Common myeloid progenitor, CD34-positive (primary cell): ENCODE measurements at regions not wholly inside any gene's neighbourhood (a gene's known extent, or its start where the extent isn't known, plus 50 kb on each side); places are given as distances from the start of the nearest gene placed in this dataset.

ENCODE experiments used
- CTCF ChIA-PET: fragments of 350-600 bp; sonication (Branson Sonifier 250); formaldehyde crosslinking; loops from one replicate; lab custom pipeline; 2021; ENCODE audit warnings: antibody characterized with exemption; lab: Charles Lee
- POLR2A ChIA-PET: fragments of 350-600 bp; sonication (Branson Sonifier 250); formaldehyde crosslinking; loops from one replicate; lab custom pipeline; 2021; ENCODE audit warnings: antibody characterized with exemption; lab: Charles Lee
- DNase-seq, 3 donors: peaks; one replicate each; pipeline versions ENCODE4 v3.0.0 to v3.0.0-alpha.2; 2013
- H3K27ac ChIP-seq, 2 experiments: 1 replicate in 1 of 2; 2 replicates in 1 of 2; pipeline ENCODE4 v1.7.0; 2013; ENCODE audit warnings: inconsistent platforms in 2 of 2, low read length in 2 of 2, mild to moderate bottlenecking in 2 of 2, low read depth in 1 of 2, moderate library complexity in 1 of 2; ENCODE audit not compliant: severe bottlenecking in 2 of 2, insufficient read depth in 1 of 2, poor library complexity in 1 of 2
- H3K27me3 ChIP-seq, 5 experiments: replicated peaks in 2 of 5; 1 replicate in 3 of 5; 2 replicates in 2 of 5; pipeline versions ENCODE4 v1.6.1 to v1.7.0; 2013; ENCODE audit warnings: low read length in 4 of 5, mild to moderate bottlenecking in 2 of 5, moderate library complexity in 2 of 5, inconsistent platforms in 1 of 5; ENCODE audit not compliant: insufficient read depth in 5 of 5, control insufficient read depth in 4 of 5
- H3K36me3 ChIP-seq, 4 experiments: 1 replicate in 2 of 4; 2 replicates in 2 of 4; pipeline versions ENCODE4 v1.6.1 to v1.7.0; 2013; ENCODE audit warnings: low read length in 3 of 4, control low read depth in 1 of 4, mild to moderate bottlenecking in 1 of 4; ENCODE audit not compliant: control insufficient read depth in 4 of 4, insufficient read depth in 4 of 4
- H3K4me1 ChIP-seq, 4 experiments: 1 replicate in 3 of 4; 2 replicates in 1 of 4; pipeline versions ENCODE4 v1.6.1 to v1.7.1; 2013; ENCODE audit warnings: low read length in 3 of 4, mild to moderate bottlenecking in 3 of 4, control low read depth in 1 of 4, inconsistent platforms in 1 of 4, moderate library complexity in 1 of 4; ENCODE audit not compliant: control insufficient read depth in 4 of 4, insufficient read depth in 4 of 4; ENCODE audit errors: control extremely low read depth in 1 of 4
- H3K4me3 ChIP-seq, 7 experiments: 1 replicate in 4 of 7; 2 replicates in 3 of 7; pipeline versions ENCODE4 v1.5.1 to v1.7.0; 2013; ENCODE audit warnings: mild to moderate bottlenecking in 7 of 7, low read length in 6 of 7, moderate library complexity in 6 of 7, inconsistent platforms in 2 of 7, low read depth in 2 of 7, control low read depth in 1 of 7; ENCODE audit not compliant: insufficient read depth in 4 of 7, control insufficient read depth in 1 of 7; ENCODE audit errors: extremely low read depth in 1 of 7
- H3K9me3 ChIP-seq, 5 experiments: 1 replicate in 4 of 5; 2 replicates in 1 of 5; pipeline versions ENCODE4 v1.6.1 to v1.7.1; 2013; ENCODE audit warnings: low read length in 4 of 5, mild to moderate bottlenecking in 2 of 5, inconsistent platforms in 1 of 5, low read depth in 1 of 5, moderate library complexity in 1 of 5; ENCODE audit not compliant: control insufficient read depth in 4 of 5, insufficient read depth in 2 of 5; ENCODE audit errors: control extremely low read depth in 1 of 5
- WGBS: methylation state at CpG from one replicate; pipeline ENCODE4 v1.1.5; 2013; ENCODE audit not compliant: insufficient coverage; 5-methylcytosine and 5-hydroxymethylcytosine counted together

DNA sequence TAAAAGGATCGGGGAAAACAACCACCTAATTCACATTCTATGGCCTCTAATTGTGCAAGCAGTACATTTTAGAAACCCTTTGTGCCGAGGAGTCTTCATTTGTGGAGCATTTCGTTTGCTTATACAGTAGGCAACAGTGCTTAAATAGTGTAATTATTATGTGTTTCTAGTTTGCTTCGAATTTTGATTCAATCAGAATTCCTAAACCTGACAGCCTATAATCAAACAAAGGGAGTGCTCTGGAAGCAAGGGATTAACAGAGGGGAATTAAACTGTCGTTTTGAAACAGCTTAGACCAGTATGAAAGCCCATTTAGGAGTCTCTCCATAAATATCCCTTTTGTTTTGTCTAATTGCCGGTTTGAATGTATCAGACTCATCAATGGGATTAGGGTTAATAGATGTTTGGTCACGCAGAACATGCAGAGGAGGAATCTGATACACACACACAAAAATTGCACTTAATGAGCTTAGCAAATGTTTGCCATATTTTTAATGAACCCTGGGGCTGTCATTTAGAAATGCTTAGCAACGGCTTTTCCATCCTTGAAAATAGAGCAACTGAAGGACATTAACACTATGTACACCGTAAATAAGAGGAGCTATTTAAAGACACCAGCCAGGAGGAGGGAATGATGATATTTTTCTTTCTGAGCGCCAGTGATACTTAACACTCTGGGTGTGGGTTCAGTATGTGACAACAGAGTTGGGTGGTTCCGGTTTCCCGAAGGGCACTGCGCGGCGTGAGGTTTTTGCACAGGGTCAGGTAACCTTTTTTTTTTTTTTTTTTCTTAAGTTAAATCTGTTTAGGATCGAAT is 404.7 kb downstream of the TLE4 start:
- no peak for DNase-seq
- Histone ChIP-seq H3K27ac (no peak overlapping the region), H3K4me1 (no peaks in the 10 kb centered on the region), H3K36me3 (no peaks in the 10 kb centered on the region), H3K27me3 (peaks cover 0 to 1% (median 0%) of the 10 kb centered on the region in 5 experiments), H3K9me3 (no peaks in the 10 kb centered on the region), H3K4me3 (no peak overlapping the region)
- CTCF ChIA-PET: no interaction called here
- WGBS: 100% methylated on average over 3 of the region's 16 CpGs
- POLR2A ChIA-PET: interaction anchor here (0.6 kb wide), 1 partner anchor 1678 kb away, joined by 6 read pairs; no protein-coding TSS in a partner anchor

DNA sequence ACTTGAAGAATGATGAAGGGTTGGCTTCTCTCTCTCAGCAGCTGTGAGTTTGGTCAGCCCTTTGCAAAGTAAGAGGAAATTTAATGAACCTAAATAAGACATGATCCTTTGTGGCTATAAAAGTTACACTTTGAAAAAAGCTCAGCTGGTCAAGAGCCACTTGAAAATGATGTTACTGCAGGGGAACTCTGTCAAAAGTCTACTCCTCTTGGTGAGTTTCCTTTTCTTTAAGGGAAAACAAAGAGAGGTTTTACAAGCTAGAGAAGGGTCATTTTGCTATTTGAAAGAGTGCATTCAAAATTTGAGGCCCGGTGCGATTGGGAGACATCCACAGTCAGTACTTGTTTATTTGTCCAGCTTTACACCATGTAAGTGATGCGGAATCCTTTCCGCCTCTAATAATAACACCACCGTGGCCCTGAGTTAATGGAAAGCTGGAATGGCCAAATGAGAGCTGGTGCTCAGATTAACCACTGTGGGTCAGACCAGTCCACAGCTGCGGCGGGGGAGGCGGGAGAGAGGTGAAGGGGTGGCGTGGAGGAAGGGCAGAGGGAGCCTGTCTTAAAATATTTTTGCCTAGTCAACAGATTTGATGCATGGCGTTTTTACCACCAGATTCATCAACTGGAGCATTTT is 404.0 kb downstream of the TLE4 start:
- ChIA-PET CTCF (no interaction called here), POLR2A (no interaction called here)
- no peak for DNase-seq
- no peak overlapping the region for H3K27ac ChIP-seq
- 100% methylated on average over 4 of the region's 10 CpGs for WGBS
- H3K4me1 ChIP-seq: no peaks in the 10 kb centered on the region
- H3K27me3 ChIP-seq: peaks cover 0 to 1% (median 0%) of the 10 kb centered on the region in 5 experiments
- H3K9me3 ChIP-seq: no peaks in the 10 kb centered on the region
- H3K4me3 ChIP-seq: no peak overlapping the region
- no peaks in the 10 kb centered on the region for H3K36me3 ChIP-seq

DNA sequence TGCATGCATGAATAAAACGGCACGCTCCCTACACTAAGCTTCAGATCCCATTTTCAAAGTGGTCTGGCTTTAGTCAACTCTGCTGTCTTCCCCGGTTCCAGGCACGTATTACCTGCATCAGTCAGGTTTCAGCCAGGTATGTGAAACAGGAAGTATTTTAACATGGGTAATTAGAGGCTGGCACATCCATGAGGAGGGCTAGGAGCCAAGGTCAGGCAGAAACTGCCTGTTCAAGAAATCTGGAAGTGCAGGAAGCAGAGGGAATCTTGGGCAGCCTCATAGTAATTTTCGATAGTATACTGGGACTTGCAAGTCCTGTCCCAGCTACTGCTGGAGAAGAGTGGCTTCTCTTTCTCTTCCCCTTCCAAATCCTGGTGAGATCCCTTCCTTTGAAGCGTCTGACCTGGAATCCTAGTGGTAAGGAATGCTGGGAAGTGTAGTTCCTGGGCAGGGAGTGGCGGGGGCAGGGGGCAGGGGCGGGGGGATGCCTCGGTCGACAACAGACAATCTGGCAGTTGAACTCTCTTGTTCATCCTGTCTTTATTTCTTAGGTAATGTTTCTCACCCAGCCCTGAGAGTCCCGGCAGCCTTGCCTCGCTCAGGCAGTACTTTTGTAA is 403.1 kb downstream of the TLE4 start:
- no peak for DNase-seq
- POLR2A ChIA-PET: no interaction called here
- H3K36me3 ChIP-seq: no peaks in the 10 kb centered on the region
- peaks cover 0 to 1% (median 0%) of the 10 kb centered on the region in 5 experiments for H3K27me3 ChIP-seq
- no peak overlapping the region for H3K4me3 ChIP-seq
- 85% methylated on average over 5 of the region's 12 CpGs for WGBS
- CTCF ChIA-PET: no interaction called here
- H3K4me1 ChIP-seq: no peaks in the 10 kb centered on the region
- no peaks in the 10 kb centered on the region for H3K9me3 ChIP-seq
- H3K27ac ChIP-seq: no peak overlapping the region

DNA sequence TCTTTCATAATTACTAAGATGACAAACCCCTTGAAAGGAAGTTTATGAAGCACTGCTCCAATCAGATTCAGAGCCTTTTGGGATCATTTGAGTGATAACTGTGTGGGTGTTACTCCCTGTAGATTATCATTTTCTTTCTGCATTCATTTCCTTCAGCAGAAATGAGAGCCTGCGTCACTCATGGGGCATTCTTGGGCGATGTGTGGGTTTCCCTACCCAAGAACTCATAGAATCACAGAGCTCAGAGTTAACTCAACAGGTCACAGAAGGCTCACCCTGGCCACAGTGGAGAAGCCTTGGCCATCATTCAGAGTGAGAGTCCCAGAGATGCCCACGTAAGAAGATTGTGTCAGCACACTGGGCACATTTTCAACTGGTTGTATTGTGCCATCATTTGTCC is 401.9 kb downstream of the TLE4 start:
- Histone ChIP-seq H3K9me3 (no peaks in the 10 kb centered on the region), H3K27me3 (peaks cover 0 to 1% (median 0%) of the 10 kb centered on the region in 5 experiments), H3K27ac (no peak overlapping the region), H3K4me1 (no peaks in the 10 kb centered on the region), H3K4me3 (no peak overlapping the region), H3K36me3 (no peaks in the 10 kb centered on the region)
- DNase-seq: no peak
- CTCF ChIA-PET: no interaction called here
- WGBS: 100% methylated on average over 3 of the region's 3 CpGs
- POLR2A ChIA-PET: no interaction called here

DNA sequence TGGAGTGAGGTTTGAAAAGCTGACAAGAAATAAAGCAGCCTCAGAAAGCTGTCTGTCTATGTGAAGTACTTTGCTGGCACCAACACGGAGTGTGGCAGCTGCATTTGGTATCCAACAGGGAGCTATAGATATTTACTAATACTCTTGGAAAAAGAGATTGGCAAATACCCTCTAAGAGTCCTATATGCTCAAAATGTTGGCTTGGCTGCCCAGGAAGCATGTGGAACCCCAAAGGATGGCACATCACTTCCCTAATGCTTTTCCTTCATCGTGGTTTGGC is 398.3 kb downstream of the TLE4 start:
- WGBS: 100% methylated on average over 2 of the region's 2 CpGs
- DNase-seq: no peak
- Histone ChIP-seq H3K4me3 (no peak overlapping the region), H3K27ac (no peak overlapping the region), H3K27me3 (peaks cover 0 to 1% (median 0%) of the 10 kb centered on the region in 5 experiments), H3K4me1 (no peaks in the 10 kb centered on the region), H3K36me3 (no peaks in the 10 kb centered on the region), H3K9me3 (no peaks in the 10 kb centered on the region)
- POLR2A ChIA-PET: no interaction called here
- CTCF ChIA-PET: no interaction called here

DNA sequence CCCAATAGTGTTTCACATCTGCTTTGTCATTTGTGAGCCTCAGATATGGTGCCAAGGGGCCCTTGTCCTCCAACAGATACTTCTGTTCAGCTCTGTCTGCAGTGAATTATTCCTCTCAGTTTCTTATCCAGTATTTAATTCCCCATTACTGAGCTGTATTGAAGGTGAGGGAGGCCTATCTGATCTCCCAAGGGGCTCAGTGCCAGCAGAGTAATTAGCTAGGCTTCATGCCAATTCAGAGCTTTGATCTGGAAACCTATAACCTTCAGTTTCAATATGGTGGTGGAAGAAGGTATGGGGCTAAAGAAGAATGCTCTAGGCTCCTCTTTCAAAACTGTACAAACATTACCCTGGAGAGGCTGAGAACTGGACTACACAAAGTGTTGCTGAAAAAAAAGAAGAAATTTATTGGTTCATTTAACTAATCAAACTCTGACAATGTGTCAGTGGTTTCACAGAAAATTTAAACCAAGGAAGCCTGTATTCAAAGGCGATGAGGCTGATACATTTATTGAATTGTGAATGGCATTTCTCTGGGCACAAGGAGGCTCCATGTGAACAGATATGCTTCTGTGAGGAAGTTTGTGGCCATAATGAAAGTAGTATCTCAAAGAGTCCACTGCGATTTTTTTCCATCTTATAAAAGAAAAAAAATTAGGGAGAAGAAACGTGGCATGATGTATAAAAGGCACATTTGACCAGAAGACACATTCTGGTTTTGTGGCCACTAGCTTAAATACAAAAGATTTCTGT is 397.8 kb downstream of the TLE4 start:
- Histone ChIP-seq H3K36me3 (no peaks in the 10 kb centered on the region), H3K4me1 (no peaks in the 10 kb centered on the region), H3K27me3 (no peaks in the 10 kb centered on the region), H3K9me3 (no peaks in the 10 kb centered on the region), H3K4me3 (no peak overlapping the region), H3K27ac (no peak overlapping the region)
- WGBS: 100% methylated on average over 3 of the region's 3 CpGs
- DNase-seq: no peak
- ChIA-PET CTCF (no interaction called here), POLR2A (no interaction called here)
